ENCODE measurements at regions not wholly inside any gene's neighbourhood (a gene's known extent, or its start where the extent isn't known, plus 50 kb on each side); places are given as distances from the start of the nearest gene placed in this dataset.

DNA sequence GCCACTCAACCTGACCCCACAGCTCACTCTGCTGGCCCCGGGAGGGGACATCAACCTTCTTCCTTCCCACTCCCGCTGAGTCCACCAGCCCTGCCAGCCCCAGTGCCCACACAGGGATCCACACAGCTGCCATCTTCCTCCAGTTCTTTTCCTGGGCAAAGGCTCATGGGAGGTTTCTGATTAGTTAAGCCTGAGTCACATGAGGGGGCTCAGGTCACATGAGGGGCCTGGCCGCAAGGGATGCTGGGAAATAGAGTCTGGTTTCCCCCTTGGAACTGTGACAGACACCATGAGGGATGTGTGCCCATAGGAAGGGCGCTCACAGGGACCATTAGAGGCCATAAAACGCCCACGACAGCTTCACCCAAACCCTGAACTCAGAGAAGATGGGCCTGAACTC, 228.7 kb upstream of the SFSWAP start:
- TF ChIP-seq POLR2AphosphoS5 (IDR thresholded peaks at IDR 0.05; ENCODE audit: low read depth, low read length) = no peak
- TF ChIP-seq, protein P1, sequence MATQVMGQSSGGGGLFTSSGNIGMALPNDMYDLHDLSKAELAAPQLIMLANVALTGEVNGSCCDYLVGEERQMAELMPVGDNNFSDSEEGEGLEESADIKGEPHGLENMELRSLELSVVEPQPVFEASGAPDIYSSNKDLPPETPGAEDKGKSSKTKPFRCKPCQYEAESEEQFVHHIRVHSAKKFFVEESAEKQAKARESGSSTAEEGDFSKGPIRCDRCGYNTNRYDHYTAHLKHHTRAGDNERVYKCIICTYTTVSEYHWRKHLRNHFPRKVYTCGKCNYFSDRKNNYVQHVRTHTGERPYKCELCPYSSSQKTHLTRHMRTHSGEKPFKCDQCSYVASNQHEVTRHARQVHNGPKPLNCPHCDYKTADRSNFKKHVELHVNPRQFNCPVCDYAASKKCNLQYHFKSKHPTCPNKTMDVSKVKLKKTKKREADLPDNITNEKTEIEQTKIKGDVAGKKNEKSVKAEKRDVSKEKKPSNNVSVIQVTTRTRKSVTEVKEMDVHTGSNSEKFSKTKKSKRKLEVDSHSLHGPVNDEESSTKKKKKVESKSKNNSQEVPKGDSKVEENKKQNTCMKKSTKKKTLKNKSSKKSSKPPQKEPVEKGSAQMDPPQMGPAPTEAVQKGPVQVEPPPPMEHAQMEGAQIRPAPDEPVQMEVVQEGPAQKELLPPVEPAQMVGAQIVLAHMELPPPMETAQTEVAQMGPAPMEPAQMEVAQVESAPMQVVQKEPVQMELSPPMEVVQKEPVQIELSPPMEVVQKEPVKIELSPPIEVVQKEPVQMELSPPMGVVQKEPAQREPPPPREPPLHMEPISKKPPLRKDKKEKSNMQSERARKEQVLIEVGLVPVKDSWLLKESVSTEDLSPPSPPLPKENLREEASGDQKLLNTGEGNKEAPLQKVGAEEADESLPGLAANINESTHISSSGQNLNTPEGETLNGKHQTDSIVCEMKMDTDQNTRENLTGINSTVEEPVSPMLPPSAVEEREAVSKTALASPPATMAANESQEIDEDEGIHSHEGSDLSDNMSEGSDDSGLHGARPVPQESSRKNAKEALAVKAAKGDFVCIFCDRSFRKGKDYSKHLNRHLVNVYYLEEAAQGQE (IDR thresholded peaks at IDR 0.05; ENCODE audit: insufficient read depth in 1 of 2, low read depth in 2 of 2, low read length in 2 of 2) = no peak
- TF ChIP-seq SIN3A (IDR thresholded peaks at IDR 0.05; ENCODE audit: borderline replicate concordance, insufficient read depth, low read length) = no peak
- no peak for TF ChIP-seq TAF1 (IDR thresholded peaks at IDR 0.05; ENCODE audit: borderline replicate concordance, insufficient read depth, low read length)

Data from PFSK-1 (cell line).